ENCODE measurements at regions not wholly inside any gene's neighbourhood (a gene's known extent, or its start where the extent isn't known, plus 50 kb on each side); places are given as distances from the start of the nearest gene placed in this dataset.

- ATAC-seq (ENCODE audit: low FRiP score) (no peak), DNase-seq (ENCODE audit: low spot score) (no peak)
- TF ChIP-seq CTCF (IDR thresholded peaks at IDR 0.05): no peak
Observed at GRCh38 chr21:35491920-35492678, 443.0 kb upstream of the RUNX1 start.

GRCh38 chr21:35491114-35491513 is 442.0 kb upstream of the RUNX1 start:
- no peak for ATAC-seq (ENCODE audit: low FRiP score)
- DNase-seq (ENCODE audit: low spot score): no peak
- no peak for TF ChIP-seq CTCF (IDR thresholded peaks at IDR 0.05)

- ATAC-seq (ENCODE audit: low FRiP score): no peak
- DNase-seq (ENCODE audit: low spot score): no peak
- TF ChIP-seq CTCF (IDR thresholded peaks at IDR 0.05): no peak
Observed at GRCh38 chr21:35489389-35489980, 440.4 kb upstream of the RUNX1 start.

- TF ChIP-seq CTCF (IDR thresholded peaks at IDR 0.05): no peak
- ATAC-seq (ENCODE audit: low FRiP score) (no peak), DNase-seq (ENCODE audit: low spot score) (no peak)
Observed at GRCh38 chr21:35488946-35489345, 439.8 kb upstream of the RUNX1 start.

GRCh38 chr21:35485364-35485763 is 436.3 kb upstream of the RUNX1 start:
- no peak for DNase-seq (ENCODE audit: low spot score)
- ATAC-seq (ENCODE audit: low FRiP score): no peak
- TF ChIP-seq CTCF (IDR thresholded peaks at IDR 0.05): no peak

- ATAC-seq (ENCODE audit: low FRiP score) (no peak), DNase-seq (ENCODE audit: low spot score) (no peak)
- TF ChIP-seq CTCF (IDR thresholded peaks at IDR 0.05): no peak
Observed at GRCh38 chr21:35484851-35485250, 435.7 kb upstream of the RUNX1 start.

- ATAC-seq (ENCODE audit: low FRiP score): no peak
- DNase-seq (ENCODE audit: low spot score): no peak
- TF ChIP-seq CTCF (IDR thresholded peaks at IDR 0.05): no peak
Observed at GRCh38 chr21:35484032-35484431, 434.9 kb upstream of the RUNX1 start.
